Panc1 (cell line): ENCODE measurements at regions not wholly inside any gene's neighbourhood (a gene's known extent, or its start where the extent isn't known, plus 50 kb on each side); places are given as distances from the start of the nearest gene placed in this dataset.

Source experiments
- ATAC-seq: fragments of 200-7000 bp; cut with Tn5 transposase; 2 replicates; pipeline ENCODE4 v1.9.1; 2020; ENCODE audit warnings: mild to moderate bottlenecking, moderate library complexity
- BruUV-seq: library from RNA; stranded (reverse); fragments of 400-500 nt; replicated peaks from 2 replicates; lab custom pipeline; 2021; lab: Mats Ljungman, UMichigan
- CTCF ChIA-PET: fragments of 300-600 bp; sonication (Branson Sonifier 250); formaldehyde crosslinking; loops from one replicate; lab custom pipeline; 2022; ENCODE audit warnings: antibody characterized with exemption; lab: Charles Lee
- POLR2A ChIA-PET: fragments of 300-600 bp; sonication (Branson Sonifier 250); formaldehyde crosslinking; loops from one replicate; lab custom pipeline; 2022; ENCODE audit warnings: antibody characterized with exemption; lab: Charles Lee
- DNase-seq: peaks from one replicate; pipeline ENCODE4 v3.0.0-alpha.2; 2010; ENCODE audit warnings: low read depth, low spot score
- H3K27ac ChIP-seq: 2 replicates; pipeline ENCODE4 v1.5.1; 2011; ENCODE audit warnings: mild to moderate bottlenecking, low read length, inconsistent platforms
- H3K27me3 ChIP-seq: fragments of 200-500 bp; sonication (Bioruptor generic); 2 replicates; pipeline ENCODE4 v1.6.0; 2014; ENCODE audit warnings: low read length, inconsistent platforms; ENCODE audit not compliant: control insufficient read depth, insufficient read depth
- H3K36me3 ChIP-seq: fragments of 200-500 bp; sonication (Bioruptor generic); 2 replicates; pipeline ENCODE4 v1.5.1; 2014; ENCODE audit warnings: inconsistent platforms, mild to moderate bottlenecking, low read length, moderate library complexity; ENCODE audit not compliant: control insufficient read depth, insufficient read depth
- H3K4me1 ChIP-seq: 2 replicates; pipeline ENCODE4 v1.5.1; 2011; ENCODE audit warnings: inconsistent platforms, mild to moderate bottlenecking, low read length, moderate library complexity; ENCODE audit not compliant: control insufficient read depth, insufficient read depth
- H3K4me3 ChIP-seq, 2 experiments: 2 replicates each; pipeline ENCODE4 v1.5.1; 2011 to 2012; ENCODE audit warnings: low read depth in 2 of 2, low read length in 2 of 2, mild to moderate bottlenecking in 2 of 2, inconsistent platforms in 1 of 2, moderate library complexity in 1 of 2
- H3K9me3 ChIP-seq: fragments of 200-500 bp; sonication (Bioruptor generic); 2 replicates; pipeline ENCODE4 v1.5.1; 2014; ENCODE audit warnings: low read depth, mild to moderate bottlenecking, inconsistent platforms, low read length, moderate library complexity; ENCODE audit not compliant: control insufficient read depth, insufficient read depth
- CTCF ChIP-seq: fragments of 450-650 bp; IDR thresholded peaks from 2 replicates; pipeline ENCODE4 v1.5.1; 2017; ENCODE audit warnings: mild to moderate bottlenecking
- POLR2AphosphoS5 ChIP-seq: IDR thresholded peaks from 2 replicates; pipeline ENCODE4 v1.6.1; 2012; ENCODE audit warnings: mild to moderate bottlenecking, low read depth, low read length, moderate library complexity
- REST ChIP-seq, 2 experiments: IDR thresholded peaks; 2 replicates each; pipeline ENCODE4 v1.6.1; 2011 to 2012; ENCODE audit warnings: low read depth in 2 of 2, control low read depth in 1 of 2, low read length in 1 of 2, mild to moderate bottlenecking in 1 of 2, moderate library complexity in 1 of 2; ENCODE audit not compliant: insufficient read depth in 1 of 2
- SIN3A ChIP-seq: IDR thresholded peaks from 2 replicates; pipeline ENCODE4 v1.6.1; 2012; ENCODE audit warnings: low read depth, mild to moderate bottlenecking, low read length, moderate library complexity, borderline replicate concordance; ENCODE audit not compliant: insufficient read depth
- TCF7L2 ChIP-seq: IDR thresholded peaks from 2 replicates; pipeline ENCODE4 v1.6.1; 2011; ENCODE audit warnings: mild to moderate bottlenecking, low read depth, low read length, inconsistent platforms
- in situ Hi-C: cut with HindIII; loops from 2 replicates; pipeline ENCODE4 v1.10.0; 2016; ENCODE audit warnings: low sequenced_read_pairs, low pct_unique_long_range_greater_than_20kb
- intact Hi-C: fragments of 100-400 bp; cut with micrococcal nuclease; formaldehyde crosslinking; loops from one replicate; pipeline ENCODE4 v1.10.0; 2022; ENCODE audit not compliant: unreplicated experiment

- ChIA-PET POLR2A (no interaction called here), CTCF (no interaction called here)
- ATAC-seq (no peak), DNase-seq (no peak)
- no TSS peak for BruUV-seq
- no peak overlapping the region for H3K4me3 ChIP-seq
- H3K36me3 ChIP-seq, result no peaks in the 10 kb centered on the region
- no peaks in the 10 kb centered on the region for H3K27me3 ChIP-seq
- in situ Hi-C loops (no loop called here), intact Hi-C loops (no loop called here)
- no peak for TF ChIP-seq SIN3A
- no peak for TF ChIP-seq CTCF
- TF ChIP-seq TCF7L2, result no peak
- no peak for TF ChIP-seq POLR2AphosphoS5
- no peak for TF ChIP-seq REST (IDR thresholded peaks at IDR 0.05; ENCODE audit: insufficient read depth in 1 of 2, low read depth in 2 of 2, low read length in 1 of 2)
- no peak overlapping the region for H3K27ac ChIP-seq
- H3K9me3 ChIP-seq, result no peaks in the 10 kb centered on the region
- no peaks in the 10 kb centered on the region for H3K4me1 ChIP-seq
These were observed 149.0 kb upstream of the PWP1 start for GRCh38 chr12:107536613-107537012.

- Histone ChIP-seq H3K4me3 (no peak overlapping the region), H3K9me3 (no peaks in the 10 kb centered on the region), H3K4me1 (no peaks in the 10 kb centered on the region), H3K36me3 (no peaks in the 10 kb centered on the region), H3K27ac (no peak overlapping the region), H3K27me3 (no peaks in the 10 kb centered on the region)
- no peak for TF ChIP-seq CTCF
- TF ChIP-seq SIN3A, result no peak
- no peak for TF ChIP-seq TCF7L2
- TF ChIP-seq REST (IDR thresholded peaks at IDR 0.05; ENCODE audit: insufficient read depth in 1 of 2, low read depth in 2 of 2, low read length in 1 of 2), result no peak
- TF ChIP-seq POLR2AphosphoS5, result no peak
- POLR2A ChIA-PET, result no interaction called here
- no peak for DNase-seq
- no TSS peak for BruUV-seq
- no peak for ATAC-seq
- CTCF ChIA-PET, result no interaction called here
- in situ Hi-C loops, result no loop called here
- intact Hi-C loops, result no loop called here
These were observed 148.0 kb upstream of the PWP1 start for GRCh38 chr12:107537464-107538119.
